Activated T-helper 1 cell treated with anti-CD3 and anti-CD28 coated beads, Interleukin-12 subunit alpha, Interleukin-12 subunit beta, Interleukin-2, Interleukin-4 antibody, amounts not matched to agents 30 ng/mL and 10 ng/mL and 1 ng/mL, durations not matched to agents 14 hours and 24 hours and 36 hours (primary cell): ENCODE measurements at regions not wholly inside any gene's neighbourhood (a gene's known extent, or its start where the extent isn't known, plus 50 kb on each side); places are given as distances from the start of the nearest gene placed in this dataset.

Experiments used
- DNase-seq: peaks from one replicate; pipeline ENCODE4 v3.0.0; 2021; ENCODE audit warnings: low spot score
- H3K27ac Mint-ChIP-seq: one replicate; pipeline ENCODE4 v1.8.0; 2021; ENCODE audit warnings: mild to moderate bottlenecking, mixed read lengths
- H3K27me3 Mint-ChIP-seq: one replicate; pipeline ENCODE4 v1.8.0; 2022; ENCODE audit warnings: mild to moderate bottlenecking, moderate library complexity, mixed read lengths; ENCODE audit not compliant: insufficient read depth
- H3K36me3 Mint-ChIP-seq: one replicate; pipeline ENCODE4 v1.8.0; 2021; ENCODE audit warnings: low read depth, mixed read lengths
- H3K4me1 Mint-ChIP-seq: one replicate; pipeline ENCODE4 v1.8.0; 2021; ENCODE audit warnings: low read depth, mixed read lengths
- H3K4me3 Mint-ChIP-seq: one replicate; pipeline ENCODE4 v1.8.0; 2021; ENCODE audit warnings: mild to moderate bottlenecking, moderate library complexity, mixed read lengths
- H3K9me3 Mint-ChIP-seq: one replicate; pipeline ENCODE4 v1.8.0; 2021; ENCODE audit warnings: mixed read lengths
- intact Hi-C: fragments of 100-400 bp; cut with micrococcal nuclease; formaldehyde crosslinking; loops from one replicate; pipeline ENCODE4 v1.15.1; 2024

DNA sequence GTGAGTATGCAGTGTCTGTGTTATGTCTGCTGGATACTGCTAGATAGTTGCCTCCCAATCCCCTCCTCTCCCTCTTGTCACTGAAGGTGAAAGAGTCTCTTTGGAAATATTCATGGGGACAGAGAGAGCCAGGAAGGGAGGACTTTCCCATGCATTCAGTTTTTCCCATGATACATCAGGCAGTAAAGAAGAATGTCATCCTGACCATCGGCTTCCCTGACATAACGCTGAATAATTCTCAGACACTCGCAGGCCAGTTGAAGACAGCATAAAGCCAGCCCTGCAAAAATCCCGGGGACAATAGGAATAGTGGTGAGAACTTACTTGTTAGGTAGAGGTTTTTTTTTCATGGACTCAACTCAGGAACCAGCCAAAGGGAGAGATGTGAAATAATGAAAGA lies 58.1 kb downstream of the KLF4 start:
- Mint-ChIP-seq H3K4me1 (no peaks in the 10 kb centered on the region), H3K9me3 (no peaks in the 10 kb centered on the region), H3K27ac (no peak overlapping the region), H3K36me3 (no peaks in the 10 kb centered on the region), H3K4me3 (no peak overlapping the region), H3K27me3 (peaks cover 1% of the 10 kb centered on the region)
- intact Hi-C loops: no loop called here
- no peak for DNase-seq

DNA sequence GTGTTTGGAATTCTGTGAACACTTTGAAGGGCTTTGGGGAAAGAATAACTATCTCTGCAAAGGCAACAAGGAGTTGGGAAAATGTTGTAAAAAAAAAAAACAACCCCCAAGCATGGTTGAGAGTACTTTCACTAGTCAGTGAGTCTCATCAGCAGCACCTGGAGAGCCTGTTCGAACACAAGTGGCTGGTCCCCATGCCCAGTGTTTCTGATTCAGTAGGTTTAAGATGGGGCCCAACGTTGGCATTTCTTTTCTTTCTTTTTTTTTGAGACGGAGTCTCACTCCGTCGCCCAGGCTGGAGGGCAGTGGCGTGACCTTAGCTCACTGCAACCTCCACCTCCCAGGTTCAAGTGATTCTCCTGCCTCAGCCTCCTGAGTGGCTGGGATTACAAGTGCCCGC lies 59.5 kb downstream of the KLF4 start:
- intact Hi-C loops: no loop called here
- H3K36me3 Mint-ChIP-seq: no peaks in the 10 kb centered on the region
- DNase-seq: no peak
- H3K4me3 Mint-ChIP-seq: no peak overlapping the region
- H3K27me3 Mint-ChIP-seq: peaks cover 1% of the 10 kb centered on the region
- H3K9me3 Mint-ChIP-seq: no peaks in the 10 kb centered on the region
- no peak overlapping the region for H3K27ac Mint-ChIP-seq
- H3K4me1 Mint-ChIP-seq: peaks cover 4% of the 10 kb centered on the region

DNA sequence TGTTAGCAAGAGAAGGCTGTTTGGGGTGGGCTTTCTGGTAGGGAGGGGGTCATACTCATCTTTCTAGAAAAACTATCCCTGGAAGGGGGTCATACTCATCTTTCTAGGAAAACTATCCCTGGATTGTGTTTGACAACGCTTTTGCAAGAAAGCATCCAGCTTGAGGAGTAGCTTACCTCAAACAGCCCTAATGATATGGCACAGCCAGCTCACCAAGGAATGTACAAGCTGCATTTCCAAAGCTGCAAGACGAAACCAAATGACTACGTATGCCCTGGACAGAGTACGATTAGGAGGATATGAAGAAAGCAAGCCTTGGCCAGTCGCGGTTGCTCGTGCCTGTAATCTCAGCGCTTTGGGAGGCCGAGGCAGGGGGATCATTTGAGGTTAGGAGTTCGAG lies 63.4 kb downstream of the KLF4 start:
- intact Hi-C loops: no loop called here
- Mint-ChIP-seq H3K4me1 (peaks cover 4% of the 10 kb centered on the region), H3K27ac (no peak overlapping the region), H3K36me3 (no peaks in the 10 kb centered on the region), H3K27me3 (peaks cover 4% of the 10 kb centered on the region), H3K9me3 (no peaks in the 10 kb centered on the region), H3K4me3 (no peak overlapping the region)
- DNase-seq: no peak

DNA sequence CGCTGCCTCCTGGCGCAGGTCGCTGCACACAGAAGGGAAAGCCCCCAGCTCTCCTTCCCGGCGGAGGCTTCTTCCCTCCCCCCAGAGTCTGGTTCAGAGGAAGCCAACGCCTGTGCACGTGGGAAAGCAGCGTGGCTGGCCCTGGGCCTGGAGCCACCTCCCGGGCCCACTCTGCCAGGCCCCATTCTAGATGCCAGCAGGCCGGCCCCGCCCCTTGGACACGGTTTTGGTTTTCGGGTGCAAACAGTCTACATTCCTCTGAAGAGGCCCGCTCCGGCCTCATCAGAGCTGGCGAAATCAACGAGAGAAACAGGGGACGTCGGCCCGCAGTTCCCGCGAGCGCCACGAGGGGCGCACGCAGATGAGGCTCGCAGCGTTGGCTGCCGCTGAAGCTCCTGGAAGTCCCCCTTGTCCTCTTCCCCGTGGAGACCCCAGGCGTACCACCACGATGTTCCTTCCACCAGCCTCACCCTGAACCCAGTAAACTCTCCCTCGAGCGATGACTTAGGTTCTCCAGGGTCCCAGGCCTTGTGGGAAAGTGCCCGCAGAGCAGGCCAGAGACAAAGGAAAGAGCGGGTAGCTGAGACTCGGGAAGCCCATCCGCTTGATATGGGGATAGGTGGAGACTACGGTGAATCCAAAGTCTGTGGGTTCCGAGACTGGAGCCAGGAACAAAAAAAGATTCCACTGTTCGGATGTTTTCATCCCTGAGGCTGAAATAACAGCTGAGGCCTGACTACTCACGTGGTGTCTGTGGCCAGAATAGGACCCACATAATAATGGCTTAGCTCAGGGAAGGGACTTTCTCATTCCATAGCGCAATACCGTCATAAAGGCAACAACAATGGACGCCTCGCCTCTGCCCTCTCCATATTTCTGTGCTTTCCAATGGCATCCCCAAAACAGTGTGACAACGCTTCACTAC lies 64.2 kb downstream of the KLF4 start:
- H3K9me3 Mint-ChIP-seq: no peaks in the 10 kb centered on the region
- H3K4me3 Mint-ChIP-seq: no peak overlapping the region
- DNase-seq: peak; percentile 27
- peaks cover 4% of the 10 kb centered on the region for H3K4me1 Mint-ChIP-seq
- intact Hi-C loops: no loop called here
- no peak overlapping the region for H3K27ac Mint-ChIP-seq
- H3K36me3 Mint-ChIP-seq: no peaks in the 10 kb centered on the region
- H3K27me3 Mint-ChIP-seq: peaks cover 4% of the 10 kb centered on the region

DNA sequence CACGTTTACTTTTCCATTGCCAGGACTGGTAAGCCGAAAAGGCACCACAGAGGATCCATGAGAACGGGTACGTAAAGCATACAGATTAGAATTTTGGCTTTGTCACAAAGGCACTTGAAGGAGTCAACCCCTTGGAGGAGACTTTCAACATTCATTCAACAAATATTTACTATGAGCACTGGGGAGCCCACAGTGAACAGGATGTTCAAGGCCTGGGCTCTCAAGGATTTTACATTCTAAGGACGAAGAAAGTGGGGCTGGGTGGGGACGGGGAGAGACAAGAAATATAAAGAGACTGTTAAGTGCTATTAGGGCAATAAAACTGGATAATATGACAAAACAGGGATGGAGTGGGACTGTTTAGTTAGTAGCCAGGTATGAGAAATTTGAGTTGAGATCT lies 66.0 kb downstream of the KLF4 start:
- H3K4me3 Mint-ChIP-seq: no peak overlapping the region
- no peak overlapping the region for H3K27ac Mint-ChIP-seq
- H3K36me3 Mint-ChIP-seq: no peaks in the 10 kb centered on the region
- peaks cover 4% of the 10 kb centered on the region for H3K4me1 Mint-ChIP-seq
- no peaks in the 10 kb centered on the region for H3K9me3 Mint-ChIP-seq
- peaks cover 9% of the 10 kb centered on the region for H3K27me3 Mint-ChIP-seq
- no peak for DNase-seq
- intact Hi-C loops: loop anchor here (2.0 kb wide), 1 partner anchor 1141 kb away; no protein-coding TSS in a partner anchor

DNA sequence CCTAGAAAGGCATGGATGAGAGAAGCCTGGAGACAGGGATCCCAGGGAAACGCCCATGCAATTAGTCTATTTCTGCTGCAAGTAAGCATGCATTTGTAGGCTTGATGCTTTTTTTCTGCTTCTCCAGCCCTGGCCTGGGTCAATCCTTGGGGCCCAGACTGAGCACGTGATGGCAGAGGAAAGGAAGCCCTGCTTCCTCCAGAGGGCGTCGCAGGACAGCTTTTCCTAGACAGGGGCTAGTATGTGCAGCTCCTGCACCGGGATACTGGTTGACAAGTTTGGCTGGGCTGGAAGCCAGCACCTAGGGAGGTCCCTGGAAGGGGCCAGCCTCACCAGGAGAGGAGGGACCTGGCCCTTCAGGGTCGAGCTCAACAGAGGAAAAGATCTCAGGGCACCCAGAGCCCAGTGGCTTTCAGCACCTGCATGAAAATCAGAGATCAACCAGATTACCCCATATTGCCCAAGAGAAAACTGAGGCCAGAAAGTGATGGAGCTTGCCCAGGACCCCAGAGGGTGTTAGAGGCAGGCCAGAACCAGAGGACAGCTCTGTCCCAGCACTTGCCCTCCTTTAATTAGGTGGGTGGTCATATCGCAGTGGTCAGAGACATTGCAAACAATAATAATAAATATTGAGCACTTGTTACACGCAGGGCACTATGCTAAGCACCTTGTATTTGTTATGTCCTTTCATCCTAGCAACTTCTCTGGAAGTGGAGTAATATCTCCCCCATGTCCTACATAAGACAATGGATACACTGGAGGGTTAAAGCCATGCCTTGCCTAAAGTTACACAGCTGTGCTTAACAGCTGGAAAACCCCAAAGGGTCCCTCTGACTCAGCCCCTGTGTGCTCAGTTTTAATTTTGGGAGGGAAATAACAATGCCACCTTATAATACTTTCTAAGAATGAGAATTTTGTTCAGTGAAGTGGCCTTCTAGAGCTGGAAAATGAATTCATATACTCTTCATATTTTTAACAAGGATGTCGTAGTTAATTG lies 67.1 kb downstream of the KLF4 start:
- H3K27me3 Mint-ChIP-seq: peaks cover 9% of the 10 kb centered on the region
- H3K27ac Mint-ChIP-seq: no peak overlapping the region
- intact Hi-C loops: loop anchor here (2.0 kb wide), 1 partner anchor 1142 kb away; no protein-coding TSS in a partner anchor
- no peaks in the 10 kb centered on the region for H3K9me3 Mint-ChIP-seq
- H3K4me3 Mint-ChIP-seq: no peak overlapping the region
- peaks cover 4% of the 10 kb centered on the region for H3K4me1 Mint-ChIP-seq
- DNase-seq: peak; percentile 1
- no peaks in the 10 kb centered on the region for H3K36me3 Mint-ChIP-seq

DNA sequence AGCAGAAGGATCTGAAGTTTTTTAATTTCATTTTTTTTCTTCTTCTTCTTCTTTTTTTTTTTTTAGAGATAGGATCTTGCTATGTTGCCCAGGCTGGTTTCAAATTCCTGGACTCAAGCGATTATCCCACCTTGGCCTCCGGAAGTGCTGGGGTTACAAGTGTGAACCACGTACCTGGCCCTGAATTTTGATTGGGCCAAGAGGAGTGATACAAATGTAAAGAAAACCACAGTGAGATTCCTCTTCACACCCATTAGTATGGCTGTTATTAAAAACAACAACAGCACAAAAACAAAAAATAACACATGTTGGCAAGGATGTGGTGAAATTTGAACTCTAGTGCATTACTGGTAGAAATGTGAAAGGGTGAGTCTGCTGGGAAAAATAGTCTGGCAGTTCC lies 79.1 kb downstream of the KLF4 start:
- no peaks in the 10 kb centered on the region for H3K27me3 Mint-ChIP-seq
- intact Hi-C loops: no loop called here
- no peak overlapping the region for H3K4me3 Mint-ChIP-seq
- no peaks in the 10 kb centered on the region for H3K36me3 Mint-ChIP-seq
- no peaks in the 10 kb centered on the region for H3K9me3 Mint-ChIP-seq
- no peak overlapping the region for H3K27ac Mint-ChIP-seq
- no peaks in the 10 kb centered on the region for H3K4me1 Mint-ChIP-seq
- no peak for DNase-seq

DNA sequence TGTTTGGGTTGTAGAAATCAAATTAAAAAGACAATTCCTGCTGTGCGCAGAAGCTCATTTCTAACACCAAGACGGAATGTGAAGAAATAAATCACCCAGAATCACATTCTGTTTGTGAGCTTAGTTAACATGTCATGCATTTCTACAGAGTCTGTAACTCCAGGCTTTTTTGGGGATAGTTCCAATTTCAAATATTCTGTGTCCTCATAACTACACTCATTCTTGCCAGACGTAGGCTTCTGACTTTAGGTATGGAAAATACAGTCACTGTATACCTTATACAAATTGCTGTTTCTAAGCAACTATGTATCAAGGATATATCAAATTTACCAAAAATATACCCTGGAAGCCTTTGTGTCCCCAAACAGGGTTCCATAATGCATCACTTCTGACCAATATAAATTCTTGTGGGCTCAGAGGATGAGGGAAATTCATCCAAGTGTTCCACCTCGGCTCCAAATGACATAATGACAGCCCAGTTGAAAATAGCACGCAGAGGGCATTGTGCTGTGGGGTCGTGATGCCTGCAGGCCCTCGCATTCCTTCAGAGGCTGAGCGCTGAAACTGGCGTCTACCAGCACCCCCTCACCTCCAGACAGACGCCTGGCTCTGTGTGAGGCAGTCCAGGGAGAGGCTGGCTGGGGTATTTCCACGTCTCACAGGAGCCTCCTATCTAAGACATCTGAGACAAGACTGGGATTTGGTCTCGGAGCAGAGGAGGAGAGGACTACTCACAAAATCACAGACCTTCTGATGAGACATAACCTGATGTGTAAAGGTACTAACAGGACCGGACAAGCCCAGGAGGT lies 79.8 kb downstream of the KLF4 start:
- intact Hi-C loops: no loop called here
- H3K4me1 Mint-ChIP-seq: no peaks in the 10 kb centered on the region

DNA sequence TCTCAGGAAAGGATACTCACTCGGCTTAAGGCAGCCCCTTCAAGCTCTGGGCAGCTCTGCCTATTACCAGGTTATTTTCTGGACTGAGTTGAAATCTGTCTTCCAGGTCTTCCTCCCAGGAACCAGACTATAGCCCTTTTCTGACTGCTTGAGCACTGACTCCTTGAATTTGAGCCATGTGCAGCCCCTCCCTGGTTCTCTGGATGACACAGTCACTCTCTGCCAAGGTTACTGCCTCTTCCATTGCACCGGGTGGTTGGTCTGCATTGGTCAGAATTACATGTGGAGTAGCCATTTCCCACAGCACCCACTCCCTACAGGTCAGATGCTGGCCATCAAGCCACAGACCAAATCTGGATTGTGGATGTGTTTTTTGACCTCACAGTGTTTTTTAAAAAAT lies 81.9 kb downstream of the KLF4 start:
- intact Hi-C loops: no loop called here
- Mint-ChIP-seq H3K4me1 (no peaks in the 10 kb centered on the region), H3K27me3 (peaks cover 1% of the 10 kb centered on the region), H3K27ac (no peak overlapping the region), H3K4me3 (no peak overlapping the region), H3K9me3 (no peaks in the 10 kb centered on the region), H3K36me3 (no peaks in the 10 kb centered on the region)
- DNase-seq: no peak

More for the DNA sequence above, 79.8 kb downstream of the KLF4 start:
- no peaks in the 10 kb centered on the region for H3K9me3 Mint-ChIP-seq
- H3K27me3 Mint-ChIP-seq: no peaks in the 10 kb centered on the region
- no peaks in the 10 kb centered on the region for H3K36me3 Mint-ChIP-seq
- no peak overlapping the region for H3K4me3 Mint-ChIP-seq
- H3K27ac Mint-ChIP-seq: no peak overlapping the region
- DNase-seq: no peak

DNA sequence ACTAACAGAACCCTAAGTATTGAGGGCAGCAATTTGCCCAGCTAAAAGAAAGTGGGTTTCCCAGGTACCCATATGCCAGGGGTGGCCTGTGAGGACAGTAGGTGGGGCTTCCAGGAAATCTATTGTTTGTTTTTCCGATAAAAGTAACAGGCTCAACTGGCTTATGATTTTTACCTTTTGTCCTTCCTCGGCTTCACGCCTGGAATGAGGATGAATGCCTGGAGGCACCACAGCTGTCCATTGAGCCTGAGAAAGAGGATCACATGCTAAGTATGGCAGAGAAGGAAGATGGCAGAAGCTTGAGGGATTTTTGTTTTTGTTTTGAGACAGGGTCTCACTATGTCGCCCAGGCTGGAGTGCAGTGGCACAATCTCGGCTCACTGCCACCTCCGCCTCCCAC lies 84.1 kb downstream of the KLF4 start:
- Mint-ChIP-seq H3K9me3 (no peaks in the 10 kb centered on the region), H3K4me1 (no peaks in the 10 kb centered on the region), H3K27ac (no peak overlapping the region), H3K4me3 (no peak overlapping the region), H3K27me3 (peaks cover 2% of the 10 kb centered on the region), H3K36me3 (no peaks in the 10 kb centered on the region)
- DNase-seq: no peak
- intact Hi-C loops: no loop called here

DNA sequence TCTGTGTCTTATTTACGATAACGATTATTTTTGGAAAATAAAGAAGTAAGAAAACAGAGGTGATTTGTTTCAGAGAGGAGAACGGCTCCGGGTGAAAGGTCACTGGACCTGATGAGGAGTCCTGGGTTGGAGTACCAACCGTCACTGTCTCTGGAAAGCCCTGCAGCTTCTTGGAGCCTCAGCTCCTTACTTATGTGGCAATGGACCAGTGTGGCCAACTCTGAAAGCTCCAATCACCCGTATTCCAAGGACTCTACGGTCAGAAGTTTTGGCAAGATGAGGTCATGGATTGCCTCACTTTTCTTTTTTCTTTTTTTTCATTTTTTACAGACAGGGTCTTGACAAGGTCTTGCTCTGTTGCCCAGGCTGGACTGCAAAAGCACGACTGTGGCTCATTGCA lies 84.8 kb downstream of the KLF4 start:
- no peaks in the 10 kb centered on the region for H3K36me3 Mint-ChIP-seq

DNA sequence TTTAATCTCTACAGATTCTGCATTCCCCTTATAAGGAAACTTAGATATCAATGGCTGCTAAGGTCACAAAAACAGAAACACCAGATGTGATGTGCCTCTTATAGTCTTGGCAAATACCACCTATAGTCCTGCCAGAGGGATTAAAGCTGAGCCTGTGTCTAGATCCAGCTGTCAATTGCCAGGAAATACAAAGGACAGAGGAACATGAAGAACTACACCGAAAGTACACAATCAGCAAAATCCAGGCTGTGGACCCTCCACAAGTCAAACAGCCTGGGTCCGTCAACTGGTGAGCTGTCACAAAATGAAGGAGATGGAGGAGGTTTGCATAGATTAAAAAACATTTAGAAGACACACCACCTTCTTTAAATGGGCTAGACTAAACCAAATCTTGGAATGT lies 85.4 kb downstream of the KLF4 start:
- Mint-ChIP-seq H3K36me3 (no peaks in the 10 kb centered on the region), H3K27ac (no peak overlapping the region), H3K9me3 (no peaks in the 10 kb centered on the region), H3K27me3 (peaks cover 3% of the 10 kb centered on the region), H3K4me3 (no peak overlapping the region), H3K4me1 (no peaks in the 10 kb centered on the region)
- DNase-seq: no peak
- intact Hi-C loops: no loop called here

More for the DNA sequence above, 84.8 kb downstream of the KLF4 start:
- intact Hi-C loops: no loop called here
- Mint-ChIP-seq H3K9me3 (no peaks in the 10 kb centered on the region), H3K27me3 (peaks cover 3% of the 10 kb centered on the region), H3K4me3 (no peak overlapping the region), H3K27ac (no peak overlapping the region), H3K4me1 (no peaks in the 10 kb centered on the region)
- no peak for DNase-seq
